Activated CD4-positive, alpha-beta T cell treated with anti-CD3 and anti-CD28 coated beads for 4 hours (primary cell): ENCODE measurements at regions not wholly inside any gene's neighbourhood (a gene's known extent, or its start where the extent isn't known, plus 50 kb on each side); places are given as distances from the start of the nearest gene placed in this dataset.
A peak's percentile ranks its signal among the peaks of the same experiment; 100 is the strongest.
"Not testable (repeated sequence)": the region's sequence is repeated elsewhere in the genome, so short reads cannot be mapped to it uniquely, and the experiment has no call there.

ENCODE experiments used
- DNase-seq, 2 donors: peaks; one replicate each; pipeline ENCODE4 v3.0.0-alpha.2; 2020

DNA sequence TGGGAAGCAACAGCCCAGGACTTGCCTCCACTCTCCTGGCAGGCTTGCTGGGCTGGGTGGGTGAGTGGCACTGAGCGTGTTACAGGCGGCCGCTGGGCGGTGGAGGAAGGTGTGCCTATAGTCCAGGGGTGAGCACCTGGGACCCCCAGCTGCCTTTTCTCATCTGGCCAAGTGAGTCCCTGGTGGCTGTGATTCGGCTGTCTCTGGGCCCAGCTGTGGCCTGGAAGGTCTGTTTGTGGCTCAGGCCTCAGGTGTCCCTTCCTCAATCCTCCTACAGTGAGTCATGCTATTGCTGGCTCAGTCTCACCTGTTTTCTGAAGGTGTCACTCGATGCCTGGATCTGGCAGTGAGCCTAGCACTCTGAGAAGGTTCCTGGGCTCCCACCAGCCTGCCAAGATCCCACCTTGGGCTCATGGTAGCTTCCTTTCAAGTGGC, 564.2 kb downstream of the PTPRU start:
- DNase-seq: no peak

DNA sequence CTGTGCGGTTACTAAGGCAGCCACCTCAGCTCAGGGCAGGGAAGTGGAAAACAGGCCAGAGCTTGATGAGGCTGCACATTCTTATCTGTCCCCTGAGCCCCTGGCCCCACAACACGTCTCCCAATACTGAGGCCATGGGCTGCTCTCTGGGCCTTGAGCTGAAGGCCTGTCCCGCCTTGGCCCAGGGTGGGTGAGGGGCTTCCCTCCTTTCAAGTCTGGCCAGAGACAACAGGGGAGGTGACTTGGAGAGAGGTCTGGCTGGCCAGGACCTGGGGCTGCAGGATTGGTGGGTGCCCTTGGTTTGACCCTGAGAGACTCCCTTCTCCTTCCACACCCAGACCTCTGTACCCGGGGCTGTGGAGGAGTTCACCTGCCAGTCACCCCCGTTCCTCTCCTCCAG, 563.8 kb downstream of the PTPRU start:
- DNase-seq: no peak

DNA sequence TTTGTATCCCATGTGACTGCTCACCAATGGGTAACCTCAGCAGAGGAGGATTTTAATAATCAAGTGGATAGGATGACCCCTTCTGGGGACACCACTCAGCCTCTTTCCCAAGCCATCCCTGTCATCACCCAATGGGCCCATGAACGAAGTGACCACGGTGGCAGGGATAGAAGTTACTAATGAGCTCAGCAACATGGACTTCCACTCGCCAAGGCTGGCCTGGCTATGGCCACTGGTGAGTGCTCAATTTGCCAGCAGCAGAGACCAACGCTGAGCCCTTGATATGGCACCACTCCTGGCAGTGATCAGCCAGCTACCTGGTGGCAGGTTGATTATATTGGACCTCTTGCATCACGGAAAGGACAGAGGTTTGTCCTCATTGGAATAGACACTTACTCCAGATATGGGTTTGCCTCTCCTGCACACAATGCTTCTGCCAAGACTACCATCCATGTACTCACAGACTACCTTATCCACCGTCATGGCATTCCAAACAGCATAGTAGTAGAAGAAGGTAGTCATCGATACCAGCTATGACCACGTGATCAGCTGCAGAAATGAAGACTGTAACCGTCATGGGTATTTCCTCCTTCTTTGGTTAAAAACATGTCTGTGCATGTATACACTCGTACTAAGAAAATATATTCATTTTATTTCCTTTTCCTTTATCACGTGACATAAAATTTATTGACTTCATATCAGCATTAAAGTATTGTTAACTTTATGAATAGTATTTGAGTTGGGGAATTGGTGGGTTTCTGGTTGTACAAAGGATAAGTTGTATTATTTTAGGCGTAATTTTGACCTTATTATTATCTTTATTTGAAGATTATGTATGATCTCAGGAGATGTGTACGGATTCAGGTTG, 562.6 kb downstream of the PTPRU start:
- DNase-seq: no peak

DNA sequence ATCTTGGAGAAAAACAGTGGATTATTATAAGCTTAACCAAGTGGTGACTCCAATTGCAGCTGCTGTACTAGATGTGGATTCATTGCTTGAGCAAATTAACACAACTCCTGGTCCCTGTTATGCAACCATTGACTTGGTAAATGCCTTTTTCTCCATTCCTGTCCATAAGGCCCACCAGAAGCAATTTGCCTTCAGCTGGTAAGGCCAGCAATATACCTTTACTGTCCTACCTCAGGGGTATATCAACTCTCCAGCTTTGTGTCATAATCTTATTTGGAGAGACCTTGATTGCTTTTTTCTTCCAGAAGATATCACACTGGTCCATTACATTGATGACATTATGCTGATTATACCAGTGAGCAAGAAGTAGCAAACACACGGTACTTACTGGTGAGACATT, 560.8 kb downstream of the PTPRU start:
- DNase-seq: not testable (repeated sequence)

DNA sequence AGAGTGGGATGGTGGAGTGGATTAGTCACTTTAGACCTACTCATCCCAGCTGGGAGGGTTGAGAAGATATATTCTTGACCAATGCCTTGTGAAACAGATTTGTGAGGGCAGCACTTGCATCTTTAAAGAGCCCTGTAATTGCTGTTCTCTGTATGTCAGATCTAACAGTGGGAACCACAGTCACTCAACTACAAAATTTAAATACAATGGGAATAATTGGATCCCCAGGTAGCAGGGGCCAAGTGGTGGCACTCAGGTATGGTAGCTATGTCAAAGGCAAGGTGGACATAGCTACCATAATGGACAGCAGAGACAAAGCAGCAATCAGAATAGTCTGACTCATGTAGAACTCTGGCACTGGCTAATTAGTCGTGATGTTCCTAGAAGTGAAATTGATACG, 559.6 kb downstream of the PTPRU start:
- DNase-seq: not testable (repeated sequence)

DNA sequence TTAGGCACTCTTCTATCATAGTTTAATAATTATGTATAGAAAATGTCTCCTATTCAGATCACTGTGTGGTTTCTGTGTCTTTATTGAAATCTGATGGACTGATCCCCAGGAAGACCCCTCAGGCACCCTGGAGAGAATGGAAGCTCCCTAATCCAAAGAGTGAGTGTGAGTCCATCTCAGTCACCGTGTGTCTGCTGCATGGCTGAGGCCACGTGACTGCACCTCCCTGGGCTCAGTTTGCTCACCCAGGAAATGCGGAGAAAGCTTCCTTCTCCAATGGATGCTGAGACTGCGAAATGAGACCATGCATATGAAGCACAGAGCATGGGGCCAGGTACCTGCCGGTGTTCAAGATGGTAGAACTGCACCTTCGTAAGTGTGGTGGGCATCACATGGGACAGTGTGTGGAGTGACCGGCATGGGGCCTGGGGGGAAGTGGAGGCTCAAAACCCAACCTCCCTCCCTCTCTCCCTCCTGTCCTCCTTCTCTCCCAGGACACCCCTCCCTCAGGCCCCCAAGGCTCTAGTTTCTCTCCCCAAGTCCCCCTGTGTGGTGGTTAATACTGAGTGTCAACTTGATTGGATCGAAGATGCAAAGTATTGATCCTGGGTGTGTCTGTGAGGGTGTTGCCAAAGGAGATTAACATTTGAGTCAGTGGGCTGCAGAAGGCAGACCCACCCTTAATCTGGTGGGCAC, 557.5 kb downstream of the PTPRU start:
- no peak for DNase-seq

DNA sequence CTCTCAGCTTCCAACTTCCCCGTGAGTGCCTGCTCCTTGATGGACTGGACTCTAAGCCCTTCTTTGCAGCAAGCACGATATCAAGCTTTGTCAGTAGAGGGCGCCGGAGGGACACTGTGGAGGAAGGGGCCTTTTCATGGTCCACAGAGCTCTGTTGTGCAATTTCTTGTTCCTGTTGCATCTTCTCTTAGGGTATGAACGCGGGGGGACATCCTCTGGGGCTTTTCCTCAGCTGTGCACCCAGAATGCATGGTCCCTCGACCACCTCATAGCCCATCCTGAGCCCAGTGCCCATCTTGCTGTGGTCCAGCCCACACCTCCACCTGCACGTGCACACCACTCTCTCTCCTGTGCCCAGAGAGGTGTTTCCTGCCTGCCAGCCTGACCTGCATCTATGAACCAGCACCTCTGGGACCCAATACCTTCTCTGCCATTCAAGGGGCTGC, 556.8 kb downstream of the PTPRU start:
- DNase-seq: peak; percentile 6 to 30

DNA sequence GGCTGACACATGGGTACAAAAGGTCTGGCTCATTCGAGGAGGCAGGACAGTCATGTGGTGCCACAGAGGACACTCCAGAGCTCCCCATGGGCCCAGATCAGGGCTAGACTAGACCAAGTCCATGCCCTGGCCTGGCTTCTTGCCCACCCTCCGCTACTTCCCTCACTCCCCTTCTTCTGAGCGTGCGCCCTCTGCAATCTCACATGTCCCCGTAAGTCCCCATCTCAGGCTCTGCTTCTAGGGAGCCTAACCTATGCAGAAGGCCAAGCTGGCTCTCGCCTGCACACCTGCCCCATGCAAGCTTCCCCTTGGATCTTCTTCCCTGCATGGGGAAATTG, 553.6 kb downstream of the PTPRU start:
- DNase-seq: no peak

DNA sequence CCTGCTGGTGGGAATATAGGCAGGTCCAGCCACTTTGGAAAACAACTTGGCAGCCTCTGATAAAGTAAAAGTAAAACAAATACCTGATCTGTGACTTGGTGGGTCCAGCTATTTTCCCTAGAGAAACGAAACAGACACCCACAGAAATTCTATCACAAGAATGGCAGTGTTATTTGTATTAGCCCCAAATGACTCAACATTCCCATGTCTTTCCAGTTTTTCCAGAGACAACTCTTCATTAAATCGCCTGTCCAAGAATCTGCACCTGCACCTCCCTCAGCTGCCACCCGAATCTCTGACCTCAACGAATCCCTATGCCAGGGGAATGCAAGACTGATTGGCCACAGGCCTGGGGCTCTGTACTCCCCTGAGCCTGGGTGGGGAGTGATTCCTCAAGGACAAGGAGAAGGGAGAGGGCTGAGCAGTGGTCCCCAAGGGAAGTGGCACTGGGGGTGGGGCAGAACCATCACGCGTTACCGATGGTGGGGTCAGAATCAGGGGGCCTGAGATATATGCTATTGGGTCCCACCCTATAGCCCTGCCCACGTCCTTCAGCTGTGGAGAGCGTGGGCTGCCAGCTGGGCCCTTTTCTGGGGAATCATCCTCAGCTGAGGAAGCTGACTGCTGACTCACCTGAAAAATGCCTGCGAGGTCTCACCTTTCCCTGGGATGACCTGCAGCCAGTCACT, 553.0 kb downstream of the PTPRU start:
- DNase-seq: no peak

DNA sequence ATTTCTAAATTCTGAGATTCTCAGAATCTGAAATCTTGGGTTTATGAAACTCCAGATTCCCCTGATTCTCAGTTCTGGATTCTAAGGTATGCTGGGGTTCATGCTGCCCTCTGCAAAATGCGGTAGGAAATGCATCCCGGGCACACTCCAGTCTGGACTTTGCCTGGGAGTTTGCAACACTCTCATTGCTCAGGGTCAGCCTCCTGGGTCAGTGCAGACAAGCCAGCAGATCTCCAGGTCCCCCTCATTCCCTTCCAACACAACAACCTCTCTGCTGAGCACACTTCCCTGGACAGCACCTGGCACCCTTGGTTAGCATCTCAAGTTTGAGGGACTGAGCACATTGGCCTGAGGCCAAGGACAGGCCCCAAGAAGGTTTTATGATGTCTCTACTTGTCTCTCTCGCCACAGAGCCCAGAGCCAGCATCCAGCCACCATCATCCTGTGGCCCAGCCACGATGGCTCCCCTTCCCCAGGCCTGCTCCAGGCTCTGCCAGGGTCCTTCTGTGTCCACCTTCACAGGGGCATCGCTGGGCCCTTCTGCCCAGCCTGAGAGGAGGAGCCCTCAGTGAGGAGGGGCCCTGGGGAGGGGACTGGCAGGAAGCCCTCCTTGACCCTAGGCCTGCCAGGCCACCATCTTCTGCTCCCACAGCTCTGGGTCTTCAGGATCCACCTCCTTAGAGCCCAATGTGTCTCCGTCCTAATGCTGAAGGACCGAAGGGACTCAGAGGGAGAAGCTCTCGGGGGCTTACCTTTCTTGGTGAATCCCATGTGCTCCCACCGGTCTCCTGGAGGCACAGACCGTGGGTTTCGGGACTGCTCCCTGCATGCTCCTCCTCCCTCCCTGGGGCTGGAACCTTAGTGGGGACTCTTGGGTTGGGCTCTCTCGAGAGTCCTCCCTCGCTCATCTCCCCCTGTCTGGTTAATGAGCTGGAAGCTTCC, 550.7 kb downstream of the PTPRU start:
- no peak for DNase-seq

DNA sequence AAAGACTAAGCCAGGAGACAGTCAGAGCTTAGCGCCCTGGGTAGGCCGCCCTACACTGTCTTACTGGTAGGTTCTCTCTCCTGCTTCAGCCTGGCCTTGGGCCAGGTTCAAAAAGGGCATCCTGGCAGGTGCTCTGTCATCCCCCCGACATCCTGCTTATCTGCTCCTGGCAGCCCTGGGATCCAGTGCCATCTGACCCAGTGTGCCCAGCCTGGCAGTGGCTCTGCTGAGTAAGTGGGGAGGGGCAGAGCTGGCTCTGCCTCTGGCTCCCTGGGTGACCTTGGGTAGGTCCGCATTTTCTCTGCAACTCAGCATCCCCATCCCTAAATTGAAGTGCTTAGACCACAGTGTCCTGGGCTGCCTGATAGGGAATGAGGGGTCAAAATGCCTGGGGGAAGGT, 549.9 kb downstream of the PTPRU start:
- DNase-seq: no peak

DNA sequence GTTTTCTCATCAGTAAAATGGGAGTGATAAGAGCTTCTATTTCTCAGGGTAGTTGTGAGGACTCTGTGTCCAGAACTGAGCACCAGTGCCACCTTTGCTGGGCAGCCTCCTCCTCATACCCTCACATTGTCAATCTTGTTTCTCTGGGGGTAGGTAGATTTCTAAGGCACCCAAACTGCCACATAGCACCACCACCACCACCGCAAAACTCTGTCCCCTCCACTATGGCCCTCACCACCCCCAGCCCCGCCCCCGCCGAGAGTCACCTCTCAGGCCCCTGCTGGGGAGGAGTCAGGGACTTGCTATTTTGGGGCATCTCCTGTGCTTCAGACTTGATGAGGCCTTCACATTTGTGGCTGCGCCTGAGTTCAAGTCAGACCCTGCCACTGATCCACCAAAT, 549.2 kb downstream of the PTPRU start:
- no peak for DNase-seq

DNA sequence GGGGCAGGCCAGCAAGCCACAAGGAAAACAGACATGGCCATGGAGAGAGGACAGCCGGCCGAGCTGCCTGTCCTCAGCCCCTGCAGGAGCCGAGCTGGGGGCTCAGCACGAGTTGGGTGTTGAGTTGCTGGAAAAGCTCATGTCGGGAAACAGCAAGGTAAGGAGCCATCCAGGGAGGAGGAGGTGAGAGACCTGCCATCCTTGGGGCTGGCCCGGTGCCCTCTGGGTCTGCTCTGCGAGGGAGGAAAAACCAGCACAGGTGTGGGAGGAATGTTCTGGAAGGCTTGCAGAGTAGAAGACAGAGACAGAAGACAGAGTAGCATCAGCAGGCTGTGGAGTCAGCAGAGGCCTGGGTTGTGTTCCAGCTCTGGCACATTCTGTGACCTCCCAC, 548.8 kb downstream of the PTPRU start:
- no peak for DNase-seq

DNA sequence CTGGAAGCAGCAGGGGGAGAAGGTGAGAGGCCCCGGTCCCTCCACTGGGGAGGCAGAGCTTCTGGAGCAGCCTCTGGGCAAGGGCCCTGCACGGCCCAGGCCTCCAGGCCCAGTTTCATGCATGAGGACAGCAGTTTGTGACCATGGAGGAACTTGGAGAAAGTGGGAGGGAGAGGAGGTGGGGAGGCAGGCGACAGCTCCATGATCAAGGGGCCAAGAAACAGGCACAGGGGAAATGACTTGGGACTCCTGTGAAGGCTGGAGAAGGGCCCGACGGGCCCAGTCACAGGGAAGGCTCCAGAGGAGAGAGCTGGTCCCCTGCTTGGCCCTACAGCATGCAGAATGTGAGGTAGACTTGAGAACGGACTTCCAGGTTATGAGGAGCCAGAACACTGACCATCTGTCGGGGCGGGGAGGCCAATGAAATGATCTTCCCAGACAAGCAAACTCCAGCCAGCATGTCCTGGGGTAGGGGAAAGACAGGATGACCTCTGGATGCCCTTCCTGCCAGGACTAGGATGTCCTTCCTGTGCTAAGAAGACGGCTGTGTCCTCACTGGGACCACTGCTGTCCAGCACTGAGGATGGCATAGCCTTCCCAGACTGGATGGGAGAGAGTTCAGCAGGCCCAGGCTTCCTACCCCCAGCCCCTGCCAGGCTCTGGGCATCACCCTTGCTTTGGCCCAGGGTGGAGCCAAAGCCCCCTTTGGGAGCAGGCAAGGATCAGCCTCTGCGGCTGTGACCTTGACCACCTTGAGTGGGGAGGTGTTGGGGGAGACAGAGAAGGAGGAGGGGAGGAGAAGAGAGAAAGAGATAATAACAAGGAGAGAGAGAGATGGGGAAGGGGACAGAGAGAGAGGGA, 548.2 kb downstream of the PTPRU start:
- DNase-seq: no peak

DNA sequence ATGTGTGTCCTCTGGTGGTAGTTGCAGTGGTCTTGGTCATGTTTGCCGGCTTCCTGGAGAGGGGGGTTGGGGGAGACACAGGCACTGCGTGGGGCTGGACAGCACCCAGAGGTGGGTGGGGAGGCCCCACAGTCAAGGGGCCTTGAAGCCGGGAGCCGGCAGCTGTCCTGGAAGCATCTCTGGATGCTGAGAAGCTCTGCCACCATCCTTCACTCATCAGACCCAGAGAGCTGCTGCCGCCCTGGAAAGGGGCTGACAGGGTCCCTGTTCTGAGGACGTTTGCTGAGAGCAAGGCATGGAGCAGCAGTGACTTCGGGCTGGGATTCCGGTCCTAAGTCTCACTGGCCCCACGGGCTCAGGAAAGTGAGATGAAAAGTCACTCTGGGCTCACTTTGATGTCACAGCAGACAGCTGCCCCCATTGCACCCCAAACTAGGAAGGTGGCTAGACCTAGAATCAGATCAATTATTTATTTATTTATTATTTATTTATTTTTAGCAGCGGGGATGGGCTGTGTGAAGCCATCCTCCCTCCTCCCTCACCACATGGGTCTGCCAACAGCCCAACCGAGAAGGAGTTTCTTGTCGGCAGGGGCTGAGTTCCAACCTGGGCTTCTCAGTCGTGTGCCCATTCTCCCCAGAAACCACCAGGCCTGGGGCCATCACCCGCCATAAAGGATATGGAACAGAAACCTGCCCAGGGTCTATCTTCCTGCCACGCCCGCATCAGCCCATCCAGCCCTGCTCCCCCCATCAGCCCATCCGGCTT, 547.4 kb downstream of the PTPRU start:
- no peak for DNase-seq

DNA sequence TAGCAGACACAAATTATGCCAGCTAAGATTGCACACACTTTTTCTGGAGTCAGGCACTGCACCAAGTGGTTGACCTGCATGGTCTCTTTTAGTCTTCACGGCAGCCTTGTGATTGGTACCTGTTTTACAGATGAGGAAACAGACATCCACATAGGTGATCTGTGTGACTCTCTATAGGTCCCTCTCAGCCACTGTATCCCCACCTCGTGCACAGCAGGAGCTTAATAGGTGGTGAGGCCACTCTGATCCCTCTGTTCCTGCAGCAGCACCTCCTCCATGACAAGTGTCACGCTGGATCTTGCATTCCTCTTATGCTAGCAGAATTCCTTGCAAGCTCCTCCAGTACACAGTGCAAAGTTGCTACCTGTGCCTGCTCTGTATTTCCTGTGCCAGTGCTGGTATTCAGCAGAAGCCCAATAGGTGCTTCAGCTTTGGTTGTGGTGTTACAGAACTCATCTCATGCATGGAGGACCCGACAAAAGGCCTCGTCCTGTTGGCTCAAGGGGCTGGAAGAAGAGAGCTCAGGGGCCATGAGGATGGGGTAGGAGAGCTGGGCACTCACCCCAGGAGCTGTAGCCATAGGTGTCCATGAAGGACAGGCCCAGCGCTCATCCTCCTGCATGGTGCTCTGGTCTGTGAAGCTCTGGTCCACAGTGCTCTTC, 546.7 kb downstream of the PTPRU start:
- DNase-seq: no peak

DNA sequence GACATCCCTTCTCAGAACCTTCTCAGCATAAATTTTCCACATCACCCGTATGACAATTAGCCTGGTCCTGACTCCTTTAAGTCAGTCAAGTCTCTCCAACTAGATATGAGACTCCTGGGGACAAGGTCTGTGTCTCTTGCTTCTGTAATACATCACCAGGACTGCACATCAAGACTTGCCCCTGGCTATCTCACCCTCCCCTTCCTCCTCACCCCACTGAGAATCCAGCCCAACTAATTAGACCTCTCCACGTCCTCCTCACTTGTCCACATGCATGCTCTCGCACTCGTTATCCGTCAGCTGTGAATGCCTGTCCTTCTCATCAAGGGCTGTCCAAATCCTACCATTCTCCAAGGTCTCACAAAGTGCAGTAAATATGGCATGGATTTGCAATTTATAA, 542.8 kb downstream of the PTPRU start:
- no peak for DNase-seq

DNA sequence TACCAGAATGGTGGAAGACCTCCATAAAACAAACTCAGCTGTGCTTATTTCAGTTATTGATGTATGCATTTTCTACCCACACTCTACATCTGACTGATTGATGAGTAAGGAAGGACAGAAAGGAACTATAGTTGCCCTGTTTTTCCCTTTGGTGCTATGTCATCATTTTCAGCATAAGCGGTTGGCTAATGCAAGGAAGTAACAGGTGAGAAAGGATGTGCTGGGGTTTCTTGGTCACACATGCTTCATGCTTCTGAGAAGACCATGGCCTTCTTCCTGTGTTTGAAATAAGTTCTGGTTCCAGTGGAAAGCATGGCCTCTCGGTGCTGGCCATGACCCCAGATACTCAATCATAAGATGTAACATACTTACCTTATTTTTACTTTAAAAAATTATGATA, 541.2 kb downstream of the PTPRU start:
- no peak for DNase-seq

DNA sequence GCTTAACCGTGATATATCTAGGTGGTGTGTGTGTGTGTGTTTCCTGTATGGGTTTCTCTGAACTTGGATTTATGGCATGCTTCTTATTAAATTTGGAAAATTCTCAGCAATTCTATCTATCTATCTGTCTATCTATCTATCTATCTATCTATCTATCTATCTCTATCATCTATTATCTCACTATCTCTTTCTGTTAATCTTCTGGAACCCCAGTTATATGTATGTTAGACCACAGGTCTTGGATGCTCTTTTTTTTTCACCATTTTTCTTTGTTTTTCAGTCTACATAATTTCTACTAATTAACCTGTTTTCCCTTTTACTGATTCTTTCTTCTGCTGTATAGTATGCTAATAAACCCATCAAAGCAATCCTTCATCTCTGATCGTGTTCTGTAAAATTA, 538.0 kb downstream of the PTPRU start:
- DNase-seq: no peak

DNA sequence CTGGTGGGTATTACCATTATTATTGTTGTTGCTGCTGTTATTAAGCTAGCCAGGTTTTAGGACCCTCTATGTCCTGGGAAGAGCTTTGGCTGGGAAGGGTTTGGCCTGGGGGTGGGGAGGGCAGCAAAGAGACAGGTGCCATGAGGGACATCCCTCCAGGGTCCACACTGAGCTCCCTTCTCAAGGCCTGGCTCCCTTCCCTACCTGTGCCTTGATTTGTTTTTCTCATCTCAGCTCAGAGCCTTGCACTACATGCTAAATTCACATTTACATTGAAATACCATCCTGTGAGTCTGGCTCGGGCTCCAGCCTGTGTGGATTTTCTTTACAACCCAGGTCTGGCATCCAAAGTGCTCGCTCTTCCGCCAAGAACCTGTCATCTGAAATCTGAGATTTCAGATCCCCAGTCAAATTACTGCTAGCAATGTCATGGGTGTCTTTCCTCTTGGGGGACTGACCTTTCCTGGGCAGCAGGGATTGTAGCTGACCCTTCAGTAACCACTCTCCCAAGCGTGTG, 536.3 kb downstream of the PTPRU start:
- no peak for DNase-seq
